ENCODE measurements at regions not wholly inside any gene's neighbourhood (a gene's known extent, or its start where the extent isn't known, plus 50 kb on each side); places are given as distances from the start of the nearest gene placed in this dataset.

DNA sequence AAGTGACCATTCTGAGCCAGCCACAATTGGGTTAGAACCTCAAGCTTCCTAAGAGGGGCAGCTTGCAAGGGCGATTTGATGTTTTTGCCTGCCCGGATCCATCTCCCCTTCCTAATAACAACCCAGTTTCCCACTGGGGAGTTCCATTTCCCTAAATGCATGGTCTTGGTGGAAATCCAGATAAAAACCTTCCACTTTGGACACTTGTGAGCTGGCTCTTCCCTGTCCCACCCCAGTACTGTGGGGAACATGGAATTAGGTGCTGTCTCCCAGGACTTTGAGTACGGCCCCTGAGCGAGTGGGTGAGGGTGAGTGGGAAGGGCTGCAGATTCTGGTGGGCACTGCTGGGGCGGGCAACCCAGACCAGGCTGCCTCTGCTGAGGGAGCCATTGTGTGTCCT lies 122.3 kb downstream of the DDX1 start:
- H3K4me1 Mint-ChIP-seq = no peaks in the 10 kb centered on the region
- TF ChIP-seq AFF4 (CRISPR knock-in tag; IDR thresholded peaks at IDR 0.05; ENCODE audit: borderline replicate concordance) = no peak
- TF ChIP-seq E2F1 (CRISPR knock-in tag; IDR thresholded peaks at IDR 0.05) = no peak
- TF ChIP-seq GTF2I (CRISPR knock-in tag; conservative IDR thresholded peaks at IDR 0.05) = no peak
- no peak for TF ChIP-seq ZNF263 (CRISPR knock-in tag; IDR thresholded peaks at IDR 0.05; ENCODE audit: low read depth)
- no peak for TF ChIP-seq IRF1 (CRISPR knock-in tag; IDR thresholded peaks at IDR 0.05)
- TF ChIP-seq, protein P1, sequence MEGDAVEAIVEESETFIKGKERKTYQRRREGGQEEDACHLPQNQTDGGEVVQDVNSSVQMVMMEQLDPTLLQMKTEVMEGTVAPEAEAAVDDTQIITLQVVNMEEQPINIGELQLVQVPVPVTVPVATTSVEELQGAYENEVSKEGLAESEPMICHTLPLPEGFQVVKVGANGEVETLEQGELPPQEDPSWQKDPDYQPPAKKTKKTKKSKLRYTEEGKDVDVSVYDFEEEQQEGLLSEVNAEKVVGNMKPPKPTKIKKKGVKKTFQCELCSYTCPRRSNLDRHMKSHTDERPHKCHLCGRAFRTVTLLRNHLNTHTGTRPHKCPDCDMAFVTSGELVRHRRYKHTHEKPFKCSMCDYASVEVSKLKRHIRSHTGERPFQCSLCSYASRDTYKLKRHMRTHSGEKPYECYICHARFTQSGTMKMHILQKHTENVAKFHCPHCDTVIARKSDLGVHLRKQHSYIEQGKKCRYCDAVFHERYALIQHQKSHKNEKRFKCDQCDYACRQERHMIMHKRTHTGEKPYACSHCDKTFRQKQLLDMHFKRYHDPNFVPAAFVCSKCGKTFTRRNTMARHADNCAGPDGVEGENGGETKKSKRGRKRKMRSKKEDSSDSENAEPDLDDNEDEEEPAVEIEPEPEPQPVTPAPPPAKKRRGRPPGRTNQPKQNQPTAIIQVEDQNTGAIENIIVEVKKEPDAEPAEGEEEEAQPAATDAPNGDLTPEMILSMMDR (IDR thresholded peaks at IDR 0.05) = no peak
- no peak for TF ChIP-seq GRHL2 (CRISPR knock-in tag; IDR thresholded peaks at IDR 0.05; ENCODE audit: insufficient replicate concordance, severe bottlenecking)
- TF ChIP-seq NFYB (CRISPR knock-in tag; conservative IDR thresholded peaks at IDR 0.05; ENCODE audit: low read depth) = no peak
- TF ChIP-seq ZSCAN18 (CRISPR knock-in tag; IDR thresholded peaks at IDR 0.05) = no peak
- no peak for TF ChIP-seq MYBL2 (CRISPR knock-in tag; IDR thresholded peaks at IDR 0.05)
- no peak for TF ChIP-seq E2F5 (CRISPR knock-in tag; IDR thresholded peaks at IDR 0.05)
- TF ChIP-seq CREB1 (CRISPR knock-in tag; IDR thresholded peaks at IDR 0.05) = no peak
- TF ChIP-seq GABPB1 (CRISPR knock-in tag; IDR thresholded peaks at IDR 0.05) = no peak
- no peak for TF ChIP-seq NR1H2 (CRISPR knock-in tag; IDR thresholded peaks at IDR 0.05)
- no peak for TF ChIP-seq TEAD1 (CRISPR knock-in tag; IDR thresholded peaks at IDR 0.05)
- TF ChIP-seq, protein P2, sequence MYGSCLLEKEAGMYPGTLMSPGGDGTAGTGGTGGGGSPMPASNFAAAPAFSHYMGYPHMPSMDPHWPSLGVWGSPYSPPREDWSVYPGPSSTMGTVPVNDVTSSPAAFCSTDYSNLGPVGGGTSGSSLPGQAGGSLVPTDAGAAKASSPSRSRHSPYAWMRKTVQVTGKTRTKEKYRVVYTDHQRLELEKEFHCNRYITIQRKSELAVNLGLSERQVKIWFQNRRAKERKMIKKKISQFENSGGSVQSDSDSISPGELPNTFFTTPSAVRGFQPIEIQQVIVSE (CRISPR knock-in tag; IDR thresholded peaks at IDR 0.05; ENCODE audit: borderline replicate concordance) = no peak
- TF ChIP-seq IRF2 (CRISPR knock-in tag; IDR thresholded peaks at IDR 0.05; ENCODE audit: borderline replicate concordance, low read depth) = no peak
- no peak for TF ChIP-seq FOXP1 (CRISPR knock-in tag; IDR thresholded peaks at IDR 0.05; ENCODE audit: borderline replicate concordance)
- TF ChIP-seq JAZF1 (CRISPR knock-in tag; IDR thresholded peaks at IDR 0.05) = no peak
- H3K9me3 Mint-ChIP-seq = no peaks in the 10 kb centered on the region; the same call in 1 of the 2 replicates
- no peaks in the 10 kb centered on the region for H3K27me3 Mint-ChIP-seq (ENCODE audit: low read depth)
- POLR2A ChIA-PET = no interaction called here
- no peaks in the 10 kb centered on the region for H3K36me3 Mint-ChIP-seq
- ATAC-seq = no peak
- DNase-seq (ENCODE audit: low spot score) = no peak
- H3K27ac Mint-ChIP-seq = no peak overlapping the region
- CTCF ChIA-PET = no interaction called here
- no peak overlapping the region for H3K4me3 Mint-ChIP-seq
